SK-N-DZ (cell line): ENCODE measurements at regions not wholly inside any gene's neighbourhood (a gene's known extent, or its start where the extent isn't known, plus 50 kb on each side); places are given as distances from the start of the nearest gene placed in this dataset.

Experiments used
- DNase-seq: peaks from one replicate; pipeline ENCODE4 v3.0.0-alpha.2; 2015; ENCODE audit warnings: low spot score

DNA sequence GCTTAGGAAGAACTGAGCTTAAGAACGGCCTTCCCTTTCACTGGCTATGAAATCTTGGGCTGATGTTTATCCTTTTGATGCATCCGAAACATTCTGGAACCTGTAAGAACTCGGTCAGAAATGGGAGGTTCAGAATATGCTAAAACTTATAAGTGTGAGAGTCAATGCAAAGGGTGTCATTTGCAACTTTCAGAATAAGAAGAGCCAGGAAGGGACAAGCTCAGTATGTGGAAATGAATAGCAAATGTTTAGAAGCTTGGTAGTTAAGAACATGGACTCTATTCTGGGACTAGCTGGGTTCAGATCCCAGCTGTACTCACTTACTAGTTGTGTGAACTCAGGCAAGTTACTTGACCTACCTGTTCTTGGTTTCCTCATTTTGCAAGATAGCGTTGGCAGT, 234.1 kb downstream of the OMA1 start:
- DNase-seq: no peak

DNA sequence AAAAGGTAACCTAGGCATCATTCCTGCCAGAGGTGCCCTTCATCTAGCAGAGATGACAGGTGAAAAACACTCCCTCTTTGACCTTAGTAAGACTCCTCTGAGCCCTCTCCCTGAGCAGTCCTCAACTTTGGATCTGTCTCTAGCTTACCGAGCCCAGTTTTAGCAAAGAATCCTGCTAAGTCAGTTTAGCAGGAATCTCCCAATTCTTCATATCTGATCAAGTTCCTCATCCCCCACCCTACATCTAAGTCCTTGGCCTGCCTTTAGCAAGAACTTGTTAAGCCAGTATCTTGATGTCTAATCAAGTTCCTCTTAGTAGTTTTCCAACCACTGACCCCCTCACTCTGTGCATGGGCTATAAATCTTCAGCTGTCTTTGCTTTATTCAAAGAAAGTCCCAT, 235.6 kb downstream of the OMA1 start:
- no peak for DNase-seq

DNA sequence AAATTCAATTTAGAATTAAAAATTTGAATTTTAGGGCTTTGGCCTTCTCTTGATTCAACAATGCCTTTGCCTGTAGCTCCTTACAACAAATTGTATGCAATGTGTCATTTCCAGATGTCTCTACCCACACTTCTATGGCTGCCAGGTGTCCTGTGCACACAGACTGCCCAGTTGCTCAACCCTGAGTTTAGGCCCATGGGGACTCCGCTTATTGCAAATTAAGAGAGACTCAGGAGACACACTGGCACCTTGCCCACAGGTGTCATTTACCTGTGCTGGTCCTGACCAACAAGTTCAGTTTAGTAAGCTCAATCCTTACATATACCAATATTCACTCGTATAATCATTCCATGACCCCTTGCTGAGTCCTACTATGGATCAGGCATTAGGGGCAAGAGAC, 236.1 kb downstream of the OMA1 start:
- DNase-seq: no peak

DNA sequence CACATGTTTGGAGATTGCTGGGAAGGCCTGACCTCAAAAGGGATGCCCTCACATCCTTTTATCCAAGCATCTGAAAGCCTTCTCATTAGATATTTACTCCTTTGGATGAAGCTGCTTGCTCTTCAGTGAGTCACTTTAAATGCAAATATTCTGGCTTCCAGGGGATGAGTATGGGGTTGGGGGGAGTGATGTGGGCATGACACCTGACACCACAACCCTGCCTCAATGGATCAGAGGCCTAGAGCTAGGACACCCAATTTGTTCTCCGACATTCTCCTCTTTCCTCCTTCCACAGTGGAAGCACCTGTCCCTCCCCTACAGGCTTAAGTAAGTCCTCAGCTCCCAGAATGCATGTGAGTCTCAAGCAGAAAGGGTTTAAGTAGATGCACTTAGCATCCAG, 238.3 kb downstream of the OMA1 start:
- DNase-seq: no peak

DNA sequence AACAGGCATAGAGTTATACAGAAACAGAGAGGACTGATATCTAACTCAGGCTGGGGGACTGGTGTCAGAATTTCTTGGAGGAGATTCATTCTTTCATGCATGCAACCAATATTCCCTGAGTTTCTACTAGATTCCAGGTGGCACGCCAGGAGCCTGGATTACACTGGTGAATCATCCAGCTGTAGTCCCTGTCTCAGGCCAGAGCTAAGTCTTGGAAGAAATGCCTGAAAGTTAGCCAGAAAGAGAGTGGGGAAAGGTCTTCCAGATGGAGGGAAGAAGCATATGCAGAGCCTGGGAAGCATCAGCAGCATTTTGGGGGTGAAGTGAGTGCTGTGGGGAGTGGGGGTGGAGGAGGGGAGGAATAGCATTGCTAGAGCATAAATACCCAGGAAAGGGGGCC, 239.1 kb downstream of the OMA1 start:
- no peak for DNase-seq

DNA sequence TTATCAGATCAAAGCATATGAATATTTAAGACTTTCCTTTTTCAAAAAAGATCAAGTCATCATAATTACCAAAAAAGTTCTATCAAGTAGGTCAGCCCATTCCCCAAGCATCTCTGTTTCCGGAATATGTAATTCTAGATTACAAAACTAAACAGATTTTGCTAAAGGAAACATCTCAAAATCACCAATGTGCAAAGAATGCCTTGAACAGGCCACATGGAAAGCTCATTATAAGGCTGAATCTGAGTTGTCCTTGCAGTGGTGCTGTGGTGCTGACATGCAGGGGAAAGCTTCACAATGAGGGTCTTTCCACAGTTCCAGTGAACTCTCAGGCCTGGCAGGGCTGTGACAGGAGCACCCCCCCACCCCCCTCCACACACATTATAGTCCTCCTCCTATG, 240.9 kb downstream of the OMA1 start:
- DNase-seq: no peak

DNA sequence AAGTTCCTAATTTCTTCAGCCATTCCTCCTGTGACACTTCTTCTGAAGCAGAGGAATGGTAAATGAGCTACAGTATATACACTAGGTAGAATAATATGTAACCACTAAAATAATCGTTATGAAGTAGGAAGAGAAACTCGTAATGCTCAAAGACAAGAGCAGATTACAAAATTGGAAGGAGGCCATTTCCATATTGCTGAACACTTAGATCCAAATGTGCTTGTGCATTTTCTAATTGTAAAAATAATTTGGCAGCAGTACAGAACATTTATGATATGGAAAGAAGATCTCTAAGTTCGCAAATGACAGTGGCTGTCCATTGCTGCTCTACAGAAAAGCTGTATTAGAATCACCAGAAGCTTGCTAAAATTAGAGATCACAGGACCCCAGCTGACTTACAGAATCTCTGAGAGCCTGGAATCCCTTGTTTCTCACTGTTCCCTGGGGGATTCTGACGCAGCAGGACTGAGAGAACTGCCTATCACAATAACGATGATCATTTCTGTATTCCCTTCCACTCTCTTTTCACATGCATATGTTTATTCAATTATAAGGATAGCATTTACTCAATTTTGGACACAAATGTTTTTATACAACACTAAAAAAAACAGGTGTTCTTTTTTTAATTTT, 242.1 kb downstream of the OMA1 start:
- no peak for DNase-seq

DNA sequence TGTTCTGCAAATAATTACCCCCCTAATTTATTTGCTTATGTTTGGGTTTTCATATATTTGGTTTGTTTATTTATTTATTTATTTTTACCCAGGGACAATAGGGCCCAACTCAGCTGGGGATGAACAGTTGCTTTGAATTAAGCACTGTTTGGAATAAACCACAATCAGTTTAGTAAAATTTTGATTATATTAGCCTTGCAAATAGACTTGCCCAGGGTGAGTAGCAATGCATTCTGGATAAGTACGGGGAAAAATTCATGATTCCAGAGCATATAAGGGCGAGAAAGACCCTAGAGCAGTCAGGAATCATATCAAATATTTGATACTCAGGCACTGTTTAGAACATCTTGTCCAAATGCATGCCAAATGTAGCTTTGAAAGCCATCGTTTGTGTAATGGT, 242.7 kb downstream of the OMA1 start:
- no peak for DNase-seq

DNA sequence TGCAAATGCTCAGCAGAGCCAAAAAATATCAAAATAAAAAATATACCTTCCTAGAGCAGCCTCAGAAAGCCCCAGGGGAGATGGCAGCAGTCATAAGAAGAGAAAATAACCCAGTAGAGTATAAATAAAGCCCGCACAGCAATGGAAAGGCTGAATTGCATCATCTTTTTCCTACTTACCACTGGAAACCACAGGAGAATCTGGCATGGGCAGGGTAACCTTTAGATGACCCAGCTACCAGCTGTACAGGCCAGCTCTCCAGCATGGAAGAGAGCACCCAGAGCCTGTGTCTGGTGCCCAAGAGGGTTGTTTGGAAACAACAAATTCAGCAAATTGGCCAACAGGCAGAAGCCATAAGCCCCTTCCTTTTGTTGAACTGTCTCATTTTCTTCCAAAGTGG, 253.1 kb downstream of the OMA1 start:
- DNase-seq: no peak

DNA sequence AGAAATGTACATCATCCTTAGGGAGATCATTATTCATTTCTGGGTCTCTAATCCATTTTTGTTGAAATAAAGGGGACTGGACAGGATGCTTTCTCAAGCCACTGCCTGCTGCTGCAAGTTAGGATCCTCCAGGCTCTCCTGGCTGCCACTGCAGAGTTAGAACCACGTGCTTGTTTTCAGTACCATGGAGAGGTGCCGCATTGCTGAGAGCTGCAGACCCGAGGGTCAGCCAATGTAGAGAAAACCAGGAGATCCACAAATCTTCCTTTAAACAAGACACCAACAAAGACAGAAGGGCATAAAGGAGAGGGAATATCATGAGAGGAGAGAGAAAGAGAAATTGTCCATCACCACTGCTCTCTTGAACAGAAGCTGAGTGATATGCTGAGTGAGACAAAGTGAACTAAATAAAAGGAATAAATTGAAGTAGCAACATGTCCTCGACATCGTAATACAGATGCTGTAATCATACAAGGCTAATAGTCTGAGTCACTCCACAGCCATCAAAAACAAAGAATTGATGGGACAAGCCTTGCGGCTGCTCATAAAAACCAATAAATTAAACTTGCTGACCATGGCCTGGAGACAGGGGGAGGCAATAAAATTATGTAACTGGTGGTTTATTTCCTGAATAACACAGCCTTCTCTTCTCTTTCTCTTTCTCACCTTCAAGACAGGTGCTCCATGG, 255.7 kb downstream of the OMA1 start:
- no peak for DNase-seq

DNA sequence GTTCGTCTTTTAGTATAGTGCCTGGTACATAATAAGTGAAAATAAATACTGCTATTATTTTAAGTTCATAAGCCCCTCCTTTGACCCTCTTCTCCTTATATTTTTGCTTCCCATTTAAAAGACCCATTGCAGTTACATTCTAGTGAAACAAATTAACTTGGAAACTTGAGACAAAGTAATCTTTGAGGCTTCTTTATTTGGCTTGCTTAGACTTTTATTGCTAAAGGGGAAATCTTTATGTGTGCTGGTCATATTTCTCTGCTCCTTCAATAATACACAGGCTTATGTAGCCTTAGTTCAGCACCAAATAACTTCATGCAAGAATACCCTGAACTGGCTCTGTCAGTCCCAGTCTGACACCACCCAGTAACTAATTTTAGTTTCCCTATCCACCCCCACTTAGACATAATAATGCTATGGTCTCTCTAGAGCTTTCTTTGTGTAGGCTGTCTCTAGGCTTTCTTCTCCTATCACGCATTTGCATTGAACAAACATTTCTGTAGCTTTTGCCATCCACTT, 257.8 kb downstream of the OMA1 start:
- DNase-seq: no peak

DNA sequence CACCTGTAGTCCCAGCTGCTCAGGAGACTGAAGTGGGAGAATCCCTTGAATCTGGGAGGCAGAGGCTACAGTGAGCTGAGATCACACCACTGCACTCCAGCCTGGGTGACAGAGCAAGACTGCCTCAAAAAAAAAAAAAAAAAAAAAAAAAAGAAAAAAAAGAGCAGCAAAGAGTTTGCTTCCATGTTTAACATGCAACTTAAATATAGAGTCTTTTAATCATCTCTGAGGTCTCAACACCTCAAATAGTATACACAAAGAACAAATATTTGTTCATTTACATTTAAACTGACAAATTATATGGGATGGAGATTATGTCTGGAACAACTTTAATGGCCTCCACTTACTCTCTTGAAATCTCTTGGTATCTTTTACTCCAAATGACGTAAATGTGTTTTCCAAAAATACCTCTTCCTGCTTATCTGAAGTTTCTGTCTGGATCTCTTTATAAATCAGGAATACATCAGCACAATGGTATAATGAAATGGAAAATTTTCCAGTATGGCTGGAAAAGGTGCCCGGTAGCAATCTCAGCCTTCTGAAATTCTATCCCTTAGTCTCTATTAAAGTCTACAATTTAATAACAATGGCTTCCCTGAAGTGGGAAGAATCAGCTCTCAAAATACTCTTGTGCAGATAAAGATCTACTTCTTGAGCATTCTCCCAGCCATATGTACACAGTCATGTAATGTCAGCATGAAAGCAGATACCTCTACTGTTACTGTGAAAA, 258.5 kb downstream of the OMA1 start:
- DNase-seq: peak; percentile 25

DNA sequence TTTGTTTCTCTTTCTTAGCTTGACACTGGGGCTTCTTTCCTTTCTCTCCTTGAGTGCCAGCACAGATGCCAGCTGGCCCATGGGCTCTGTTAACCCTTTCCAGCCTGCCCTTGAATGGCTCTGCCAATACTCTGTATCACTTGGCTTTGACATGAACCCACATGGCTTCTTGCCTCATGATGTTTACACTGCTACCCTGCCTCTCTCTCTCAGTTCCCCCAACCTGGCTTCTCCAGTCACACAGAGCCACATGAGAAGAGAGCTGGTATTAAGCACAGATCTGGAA, 262.4 kb downstream of the OMA1 start:
- no peak for DNase-seq

DNA sequence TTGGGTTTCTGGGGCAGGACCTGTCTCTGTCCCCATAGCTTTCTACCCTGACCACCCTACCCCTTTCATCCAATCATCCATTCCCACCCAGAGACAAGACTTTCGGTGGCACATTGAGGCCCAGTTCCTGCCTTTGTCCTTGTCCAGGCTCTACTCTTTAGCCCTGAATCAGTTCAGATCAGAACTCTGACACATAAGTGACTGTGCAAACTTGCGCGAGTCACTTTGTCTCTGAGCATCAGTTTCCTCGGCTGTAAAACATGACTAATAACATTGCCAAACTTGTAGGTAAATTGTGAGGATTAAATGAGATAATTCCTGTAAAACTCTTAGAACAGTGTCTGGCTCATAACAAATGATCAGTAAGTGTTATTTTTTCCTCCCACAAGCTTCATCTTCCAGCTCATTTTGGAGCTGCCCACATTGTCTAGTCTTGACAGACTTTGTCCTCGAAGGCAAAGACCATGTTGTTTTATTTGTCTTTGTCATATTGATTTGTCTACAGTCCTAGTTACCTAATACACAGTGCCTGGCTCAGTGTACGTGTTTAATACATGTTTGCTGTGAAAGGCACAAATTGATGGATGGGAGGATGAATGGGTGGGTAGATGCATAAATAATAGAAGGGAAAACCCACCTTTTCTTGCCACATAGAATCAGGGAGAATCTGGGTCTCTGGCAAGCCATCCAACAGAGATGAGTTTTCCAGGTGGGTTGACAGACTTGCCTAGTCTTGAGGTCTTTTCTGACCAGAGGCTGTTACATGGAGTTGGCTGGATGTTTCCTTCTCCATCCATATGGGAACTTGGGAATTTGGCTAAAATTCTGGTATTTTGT, 262.9 kb downstream of the OMA1 start:
- DNase-seq: no peak

DNA sequence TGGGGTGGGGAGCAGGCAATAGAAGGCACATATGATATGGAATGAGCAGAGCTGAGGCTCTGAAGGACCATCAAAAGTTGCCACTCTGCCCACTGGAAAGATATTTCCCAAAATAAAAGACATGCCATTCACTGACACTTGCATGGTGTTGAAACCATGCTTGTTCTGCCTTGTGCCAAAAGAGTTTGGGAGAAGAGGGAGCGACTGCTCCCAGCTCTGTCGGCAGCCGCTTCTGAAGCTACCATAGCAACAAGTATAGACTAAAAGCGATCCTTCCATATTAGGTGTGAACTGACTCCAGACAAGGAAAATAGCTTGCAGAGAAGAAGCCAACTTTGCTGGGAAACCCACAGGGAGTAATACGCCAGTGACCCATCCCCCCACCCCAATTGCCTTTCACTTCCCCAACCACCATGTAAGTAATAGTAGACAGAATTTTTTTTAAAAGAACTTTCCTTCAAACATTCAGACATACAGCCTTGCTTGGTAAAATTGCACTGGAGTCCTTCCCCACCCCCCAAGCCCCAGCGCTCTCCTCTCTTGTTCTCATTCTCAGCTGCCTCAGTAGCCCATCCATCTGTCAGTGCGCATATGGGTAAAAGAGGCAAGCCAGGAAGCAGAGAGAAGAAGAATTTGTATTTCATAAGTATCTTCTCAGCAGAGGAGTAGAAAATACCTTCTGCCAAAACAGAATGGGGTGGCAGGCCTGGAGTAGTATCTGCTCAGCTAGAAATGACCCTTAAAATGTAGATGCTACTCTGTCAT, 263.7 kb downstream of the OMA1 start:
- no peak for DNase-seq

DNA sequence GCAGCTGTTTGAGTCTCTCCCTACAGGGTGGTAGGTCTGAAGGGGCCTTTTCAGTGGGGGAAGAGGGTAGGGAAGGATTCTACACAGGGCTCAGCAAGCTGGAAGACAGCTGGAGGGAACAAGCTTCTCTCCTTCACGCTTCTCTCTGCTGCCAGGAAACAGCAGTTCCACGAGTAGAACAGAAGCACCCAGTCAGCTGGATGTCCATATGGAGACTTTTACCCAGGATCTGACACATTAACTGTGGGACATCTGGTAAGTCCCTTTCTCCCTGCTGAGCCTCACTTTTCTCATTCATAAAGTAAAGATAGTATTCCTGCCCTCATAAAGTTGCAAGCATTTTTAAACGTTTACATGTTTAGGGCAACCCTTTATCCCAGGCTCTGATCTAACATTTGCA, 280.3 kb downstream of the OMA1 start:
- DNase-seq: no peak

DNA sequence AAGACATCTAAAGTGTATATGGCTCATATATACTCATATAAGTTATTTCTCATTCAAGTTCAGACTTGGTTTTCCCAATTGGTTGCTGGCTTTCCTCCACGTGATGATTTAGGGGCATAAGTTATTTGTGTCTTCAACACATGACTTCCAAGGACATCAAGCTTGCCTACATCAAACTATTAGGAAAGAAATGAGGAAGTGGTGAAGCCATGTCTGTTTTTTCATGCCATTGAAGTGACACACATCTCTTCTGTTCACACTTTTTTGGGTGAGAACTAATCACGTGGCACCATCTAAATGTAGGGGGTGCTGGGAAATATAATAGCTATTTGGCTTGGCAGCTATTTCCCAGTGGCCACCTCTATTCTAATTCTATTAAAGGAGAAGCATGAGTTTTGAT, 282.1 kb downstream of the OMA1 start:
- no peak for DNase-seq

DNA sequence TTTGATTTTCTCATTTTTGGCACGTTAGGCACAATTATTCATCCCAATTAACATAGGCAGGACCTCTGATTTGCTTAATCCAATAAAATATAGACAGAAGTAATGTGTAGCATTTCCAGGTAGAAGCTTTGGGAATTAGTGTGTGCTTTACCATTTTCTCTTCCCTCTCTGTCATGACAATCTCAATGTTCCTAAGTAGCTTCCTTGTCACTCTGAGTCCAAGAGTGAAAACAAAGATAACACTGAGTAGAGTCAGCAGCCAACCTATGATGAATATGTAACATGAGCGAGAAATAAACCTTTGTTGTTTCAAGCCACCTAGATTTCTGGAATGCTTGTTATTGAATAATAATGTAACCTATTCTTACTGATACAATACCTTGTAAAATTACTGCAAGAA, 283.8 kb downstream of the OMA1 start:
- DNase-seq: no peak

DNA sequence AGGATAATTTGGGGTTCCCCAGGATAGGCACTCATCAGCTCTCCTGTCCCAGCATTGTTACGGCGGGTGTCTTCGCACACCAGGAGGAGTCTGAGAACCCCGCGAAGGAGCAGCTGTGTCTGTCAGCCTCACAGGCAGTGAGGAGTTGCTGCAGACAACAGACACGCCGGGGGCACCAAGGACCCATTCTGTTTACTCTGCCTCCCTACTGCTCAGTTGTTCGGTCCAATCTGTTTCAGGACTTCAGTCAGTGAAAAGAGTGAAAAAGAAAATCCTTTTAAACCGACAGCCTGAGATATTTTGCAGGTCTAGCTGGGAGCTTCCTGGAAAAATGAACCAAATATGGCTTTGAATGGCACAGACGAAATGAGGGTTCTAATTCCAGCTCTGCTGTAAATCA, 288.4 kb downstream of the OMA1 start:
- no peak for DNase-seq

DNA sequence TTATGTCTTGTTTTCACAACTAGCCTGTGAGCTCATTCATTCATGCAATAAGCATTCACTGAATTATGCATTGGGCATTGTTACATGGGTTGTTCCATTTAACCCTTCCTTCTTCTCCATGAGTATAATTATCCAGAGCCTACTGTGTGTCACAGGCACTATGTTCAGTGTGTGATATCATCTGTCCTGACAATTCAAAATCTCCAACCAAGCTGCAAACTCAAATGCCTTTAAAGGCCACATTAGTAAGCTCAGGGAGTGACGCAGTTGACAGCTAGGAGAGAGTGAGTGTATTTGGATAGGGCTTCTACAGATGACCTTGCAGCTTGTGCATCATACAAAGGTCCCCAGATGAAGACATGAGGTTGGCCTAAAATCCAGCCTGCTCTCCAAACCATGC, 289.5 kb downstream of the OMA1 start:
- no peak for DNase-seq

DNA sequence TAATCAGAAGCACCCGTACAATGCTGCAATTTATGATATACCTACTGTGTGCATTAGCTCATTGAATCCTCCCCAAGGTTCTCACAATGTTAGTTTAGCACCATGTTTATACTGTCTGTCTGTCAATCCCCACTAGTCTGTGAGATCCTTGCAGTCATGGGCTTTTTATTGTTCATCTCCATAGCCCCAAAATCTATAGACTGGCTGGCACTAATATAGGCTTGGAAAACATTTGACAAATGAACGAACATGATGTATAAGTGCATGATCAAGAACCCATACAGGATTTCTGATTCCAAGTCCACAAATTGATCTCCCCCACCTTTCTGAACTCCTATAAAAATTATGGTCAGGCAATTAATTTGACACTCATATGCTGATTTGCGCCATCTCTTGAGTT, 290.0 kb downstream of the OMA1 start:
- no peak for DNase-seq

DNA sequence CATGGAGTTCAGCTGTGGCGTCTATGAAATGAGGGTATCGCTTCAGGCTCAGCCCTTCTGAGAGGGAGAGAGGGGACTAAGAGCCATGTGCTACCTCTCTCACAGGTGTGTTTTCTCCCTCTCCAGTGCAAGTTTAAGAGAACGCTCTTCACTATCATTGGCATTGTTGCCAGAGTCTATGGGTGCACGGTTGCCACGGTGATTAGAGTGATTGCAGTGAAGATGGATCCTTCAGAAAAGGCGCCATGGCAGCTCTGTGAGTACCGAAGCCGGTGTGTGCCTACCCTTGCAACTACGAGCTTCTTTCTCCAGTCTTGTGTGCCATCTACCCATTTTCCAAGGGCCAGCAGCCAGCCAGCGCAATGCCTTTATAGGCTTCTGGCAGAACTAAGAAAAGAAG, 290.5 kb downstream of the OMA1 start:
- DNase-seq: no peak
